ENCODE measurements at regions not wholly inside any gene's neighbourhood (a gene's known extent, or its start where the extent isn't known, plus 50 kb on each side); places are given as distances from the start of the nearest gene placed in this dataset.
A peak's percentile ranks its signal among the peaks of the same experiment; 100 is the strongest.

DNA sequence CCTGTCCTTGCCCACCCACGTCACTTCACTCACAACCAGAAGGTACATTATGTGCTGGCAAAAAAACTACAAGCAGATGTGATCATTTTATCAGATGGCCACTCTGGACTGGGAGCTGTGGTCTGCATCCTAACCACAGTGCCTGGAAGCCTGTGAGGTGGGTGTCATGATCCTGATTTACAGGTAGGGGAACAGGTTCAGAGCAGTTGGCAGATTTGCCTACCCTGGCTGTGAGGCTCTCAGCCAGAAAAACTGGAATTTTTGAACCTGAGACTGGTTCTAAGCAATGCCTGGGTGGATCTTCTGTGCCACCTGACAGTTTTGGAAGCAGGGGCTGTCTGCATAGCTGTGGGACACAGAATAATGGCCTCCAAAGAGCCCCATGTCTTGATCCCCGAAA is 150.8 kb downstream of the SYF2 start:
- no peak for DNase-seq (ENCODE audit: low spot score)

DNA sequence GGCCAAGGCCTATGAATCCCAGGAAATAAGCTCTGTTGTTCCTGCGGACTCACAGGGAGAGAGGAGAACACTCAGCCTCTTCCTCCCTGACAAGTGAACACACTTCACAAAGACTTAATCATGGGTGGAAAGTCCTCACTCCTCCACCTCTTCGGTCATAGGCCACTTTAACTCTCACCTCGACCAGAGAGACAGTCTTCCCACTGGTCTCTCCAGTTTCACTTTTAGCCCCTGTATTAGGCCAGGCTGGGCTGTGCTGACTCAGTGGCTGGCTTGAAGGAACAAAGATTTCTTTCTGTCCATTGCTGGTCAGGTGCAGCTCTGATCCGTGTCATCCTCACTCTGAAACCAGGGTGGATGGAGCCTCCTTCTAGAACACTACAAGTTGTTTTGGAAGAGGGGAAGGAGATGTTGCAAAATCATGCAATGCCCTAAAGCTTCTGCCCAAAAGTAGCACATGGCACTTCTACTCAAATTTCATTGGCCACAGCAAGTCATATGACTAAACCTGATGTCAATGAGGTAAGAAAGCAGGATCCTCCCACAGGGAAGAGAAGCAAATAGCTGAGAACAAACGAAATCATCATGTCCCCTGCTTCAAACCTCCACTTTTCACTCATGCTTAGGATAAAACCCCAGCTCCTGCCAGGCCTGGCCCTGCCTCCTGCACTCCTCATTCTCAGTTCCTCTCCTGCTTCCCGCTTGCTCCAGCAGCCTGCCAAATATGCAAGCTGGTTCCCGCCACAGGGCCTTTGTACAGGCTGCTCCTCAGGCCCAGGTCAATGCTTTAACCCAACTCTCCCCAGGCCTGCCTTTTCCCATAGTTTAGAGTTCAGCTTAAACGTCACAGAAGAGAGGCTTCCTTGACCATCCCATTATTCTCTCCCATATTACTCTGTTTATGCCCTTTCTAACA is 150.5 kb upstream of the RUNX3 start:
- peak; percentile 40 for DNase-seq (ENCODE audit: low spot score)

DNA sequence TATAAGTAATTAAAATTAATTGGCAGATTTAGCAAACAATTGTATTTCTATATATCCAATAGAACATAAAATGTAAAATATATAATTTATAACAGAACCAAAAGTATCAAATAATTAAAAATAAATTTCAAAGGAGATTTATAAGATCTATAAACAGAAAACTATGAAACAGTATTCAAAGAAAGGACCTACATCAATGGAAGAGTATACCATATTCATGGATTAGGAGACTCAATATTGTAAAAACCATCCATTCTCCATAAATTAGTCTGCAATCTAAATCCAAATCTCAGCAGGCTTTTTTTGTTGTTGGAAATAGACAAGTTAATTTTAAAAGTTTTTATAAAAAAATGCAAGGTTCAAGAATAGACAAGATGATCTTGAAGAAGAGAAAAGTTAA is 149.0 kb upstream of the RUNX3 start:
- no peak for DNase-seq (ENCODE audit: low spot score)

DNA sequence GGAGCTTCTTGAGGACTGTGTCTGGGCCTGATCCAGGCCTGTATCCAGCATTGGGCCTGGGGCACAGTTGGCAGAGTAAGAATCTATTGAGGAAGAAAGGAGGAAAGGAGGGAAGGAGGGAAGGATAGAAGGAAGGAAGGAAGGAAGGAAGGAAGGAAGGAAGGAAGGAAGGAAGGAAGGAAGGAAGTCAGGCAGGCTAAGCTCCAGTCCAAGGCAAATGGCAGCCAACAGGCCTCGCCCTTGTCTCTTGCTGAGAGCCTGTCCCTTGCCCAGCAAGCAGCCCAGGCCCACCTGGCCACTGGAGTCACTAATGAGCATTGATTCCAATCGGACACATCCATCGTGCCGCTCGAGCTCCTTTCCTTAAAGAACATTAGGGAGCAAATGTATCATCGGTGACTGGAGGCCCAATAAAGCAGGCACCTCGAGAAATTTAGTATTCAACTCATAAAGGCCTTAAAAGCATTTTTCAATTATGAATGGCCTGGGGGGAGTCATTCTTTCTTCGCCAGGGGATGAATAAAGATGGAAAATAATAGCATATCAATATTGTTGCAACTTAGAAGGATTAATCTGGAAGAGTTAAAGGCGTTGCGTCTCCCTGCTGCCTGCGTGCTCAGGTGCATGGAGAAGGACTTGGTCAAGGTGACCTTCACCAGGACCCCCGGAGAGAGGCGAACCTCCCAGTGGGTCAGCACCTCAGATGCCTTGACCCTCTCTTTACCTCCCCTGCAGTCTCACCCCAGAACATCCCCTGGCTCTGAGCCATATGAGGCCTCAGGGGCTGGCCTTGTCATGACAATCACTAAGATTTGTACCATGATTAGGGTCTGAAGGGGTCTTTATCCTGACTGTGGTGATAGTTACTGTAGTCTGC is 144.5 kb upstream of the RUNX3 start:
- DNase-seq (ENCODE audit: low spot score), result no peak

DNA sequence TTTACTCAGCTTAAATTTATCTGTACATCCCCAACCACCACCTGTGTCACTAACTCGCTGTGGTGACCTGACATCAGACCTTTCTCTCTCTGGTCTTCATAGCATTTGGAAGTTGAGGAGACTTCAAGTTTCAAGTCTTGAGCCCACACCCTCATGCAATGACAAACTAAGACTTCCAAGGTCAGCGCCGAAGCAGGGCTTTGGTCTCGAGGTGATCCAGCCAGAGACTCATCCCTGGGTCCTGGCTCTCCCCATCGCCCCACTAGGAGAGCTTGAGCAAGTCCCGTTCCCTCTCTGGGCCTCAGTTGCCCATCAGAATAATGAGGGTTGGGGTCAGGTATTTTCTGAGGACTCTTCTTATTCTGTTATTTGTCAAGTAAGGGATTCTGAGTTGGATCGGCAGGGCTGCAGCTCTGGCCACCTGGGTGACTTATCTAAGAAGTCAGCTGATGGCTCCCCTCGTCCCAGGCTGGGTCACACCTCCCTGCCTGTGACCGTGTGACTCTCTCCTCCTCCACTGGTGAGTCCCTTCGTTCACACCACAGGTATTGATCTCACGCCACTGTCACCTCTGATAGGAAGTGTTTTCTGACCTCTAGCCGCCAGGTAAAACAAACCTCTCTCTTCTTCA is 143.7 kb upstream of the RUNX3 start:
- no peak for DNase-seq (ENCODE audit: low spot score)

DNA sequence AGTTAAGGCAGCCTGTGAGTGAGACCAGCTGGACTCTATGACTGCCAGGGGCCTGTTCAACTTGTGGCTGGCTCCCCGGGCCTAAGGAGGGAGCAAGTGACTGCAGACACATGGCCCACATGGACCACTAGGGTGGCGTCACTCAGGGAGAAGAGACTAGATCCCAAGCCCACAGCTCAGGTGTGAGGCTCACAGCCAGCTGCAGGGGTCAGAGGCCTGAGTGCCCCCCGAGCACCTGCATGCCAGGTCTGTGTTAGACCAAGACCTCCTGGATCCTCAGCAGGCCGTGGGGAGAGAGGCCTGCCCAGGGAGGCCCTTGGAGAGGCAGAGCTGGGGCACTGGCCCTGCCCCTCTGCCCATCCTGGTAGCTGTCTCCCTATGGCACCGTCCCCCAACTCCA is 142.4 kb upstream of the RUNX3 start:
- no peak for DNase-seq (ENCODE audit: low spot score)

DNA sequence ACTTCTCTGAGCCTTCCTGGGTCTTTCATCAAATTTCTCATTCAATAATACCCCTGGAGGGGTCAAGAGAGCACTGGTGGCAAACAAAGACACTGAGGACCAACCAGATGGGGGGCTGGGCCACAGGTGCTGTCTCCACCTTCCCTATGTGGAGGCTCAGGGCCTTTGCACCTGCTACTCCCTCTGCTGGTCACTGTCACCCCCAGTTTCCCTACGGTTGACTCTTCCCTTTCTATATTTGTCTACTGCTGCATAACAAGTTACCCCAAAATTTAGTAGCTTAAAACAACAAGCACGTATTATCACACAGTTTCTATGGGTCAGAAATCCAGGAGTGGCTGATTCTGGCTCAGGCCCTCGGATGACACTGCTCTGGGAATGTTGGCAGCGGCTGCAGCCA is 138.8 kb upstream of the RUNX3 start:
- DNase-seq (ENCODE audit: low spot score), result no peak

DNA sequence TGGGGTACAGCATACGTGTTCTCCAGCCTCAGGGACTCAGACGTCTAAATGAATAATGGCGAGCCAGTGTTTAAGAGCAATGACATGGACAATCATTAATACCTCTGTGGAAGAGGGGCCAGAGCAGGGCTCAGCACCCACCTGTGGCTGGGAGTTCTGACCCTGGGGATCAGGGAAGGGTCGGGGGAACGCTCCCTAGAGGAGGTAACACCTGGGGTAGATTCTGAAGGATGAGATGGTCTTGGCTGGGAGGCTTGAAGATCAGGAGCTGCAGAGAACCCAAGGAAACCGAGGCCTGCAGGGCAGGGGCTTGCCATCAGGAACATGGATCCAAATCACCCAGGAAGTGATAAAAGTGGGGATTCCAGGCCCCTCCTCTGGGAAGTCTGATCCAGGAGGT is 138.2 kb upstream of the RUNX3 start:
- DNase-seq (ENCODE audit: low spot score), result no peak

DNA sequence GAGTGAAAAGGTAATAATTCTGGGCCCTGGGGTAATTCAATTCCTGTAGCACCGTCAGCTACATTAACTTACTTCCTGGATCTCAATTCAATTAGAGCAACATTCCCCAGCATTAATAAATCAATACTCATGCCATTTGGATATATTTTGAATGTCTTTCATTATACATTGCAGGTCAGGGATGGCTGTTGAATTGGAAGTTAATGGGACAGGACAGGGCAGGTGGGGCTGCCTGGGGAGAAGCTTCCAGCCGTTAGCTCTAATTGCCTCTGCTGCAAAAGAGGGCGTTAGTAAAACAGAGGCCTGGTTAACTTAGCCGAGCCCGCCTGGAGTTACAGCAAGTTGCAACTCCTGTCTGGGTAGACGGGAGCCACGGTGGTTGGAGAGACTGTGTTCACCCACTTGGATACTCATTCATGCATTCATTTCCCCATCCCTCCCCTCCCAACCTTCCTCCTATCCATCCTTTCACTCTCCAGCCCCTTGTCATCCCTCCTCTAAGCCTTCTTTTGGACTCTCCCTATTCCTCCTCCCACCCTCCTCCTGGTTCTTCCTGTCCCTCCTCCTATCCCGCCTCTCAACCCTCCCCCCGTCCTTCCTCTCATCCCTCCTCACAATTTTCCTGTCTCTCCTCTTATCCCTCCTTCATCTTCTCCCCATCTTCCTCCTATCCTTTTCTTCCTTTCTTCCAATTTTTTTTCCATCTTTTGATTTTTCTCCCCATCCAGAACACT is 137.6 kb upstream of the RUNX3 start:
- no peak for DNase-seq (ENCODE audit: low spot score)

DNA sequence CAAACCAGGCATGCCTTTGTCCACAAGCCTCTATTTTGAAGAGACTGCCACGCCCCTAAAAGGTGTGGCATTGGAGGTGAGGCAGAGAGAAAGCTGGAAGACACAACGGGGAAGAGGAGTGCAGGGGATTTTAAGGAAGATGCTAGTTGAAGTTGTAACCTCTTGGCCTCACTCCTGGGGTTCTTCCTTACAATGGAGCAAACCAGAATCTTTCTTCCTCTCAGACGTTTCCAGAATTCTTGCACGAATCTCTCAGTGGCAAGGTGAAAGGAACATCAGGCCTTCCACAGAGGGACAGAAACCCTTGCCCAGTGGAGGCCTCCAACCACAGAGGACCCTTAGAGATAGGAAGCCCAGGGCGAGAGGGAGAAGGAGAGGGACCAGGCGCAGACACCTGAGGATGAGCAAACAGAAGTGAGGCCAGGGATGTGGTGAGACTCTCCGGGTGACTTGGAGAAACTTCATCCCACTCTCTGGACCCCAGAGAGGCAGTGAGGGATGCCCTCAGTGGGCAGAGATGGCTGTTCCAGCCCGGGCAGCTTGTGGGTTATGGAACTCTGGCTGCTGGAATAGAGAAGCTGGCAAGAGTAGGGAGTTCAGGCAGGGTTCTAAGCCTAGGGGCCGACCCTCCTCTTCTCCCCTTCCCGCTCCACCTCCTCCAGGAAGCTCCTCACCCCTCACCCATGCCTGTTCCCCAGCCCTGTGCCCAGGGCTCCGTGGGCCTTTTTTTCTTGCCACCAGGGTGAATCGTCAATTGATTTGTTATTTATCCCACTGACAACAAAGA is 136.8 kb upstream of the RUNX3 start:
- DNase-seq (ENCODE audit: low spot score), result no peak

DNA sequence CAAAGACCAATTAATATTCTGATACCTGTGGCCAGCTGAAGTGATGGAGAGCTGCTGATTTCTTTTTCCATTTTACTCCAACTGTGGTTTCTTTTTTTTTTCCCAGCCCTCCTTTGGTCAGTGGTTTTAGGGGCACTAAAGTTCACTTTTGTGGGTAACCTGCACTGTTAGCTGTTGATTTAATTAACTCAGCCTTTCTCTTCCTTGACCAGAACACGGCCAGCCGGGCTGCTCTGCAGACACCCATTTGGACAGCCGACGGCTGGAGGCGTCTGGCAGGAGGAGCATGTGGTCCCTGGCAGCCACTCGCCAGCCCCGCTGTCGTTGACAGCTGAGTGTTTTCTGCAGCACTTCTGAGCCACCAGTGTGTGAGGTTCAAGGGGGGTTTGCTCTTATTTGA is 136.2 kb upstream of the RUNX3 start:
- no peak for DNase-seq (ENCODE audit: low spot score)

DNA sequence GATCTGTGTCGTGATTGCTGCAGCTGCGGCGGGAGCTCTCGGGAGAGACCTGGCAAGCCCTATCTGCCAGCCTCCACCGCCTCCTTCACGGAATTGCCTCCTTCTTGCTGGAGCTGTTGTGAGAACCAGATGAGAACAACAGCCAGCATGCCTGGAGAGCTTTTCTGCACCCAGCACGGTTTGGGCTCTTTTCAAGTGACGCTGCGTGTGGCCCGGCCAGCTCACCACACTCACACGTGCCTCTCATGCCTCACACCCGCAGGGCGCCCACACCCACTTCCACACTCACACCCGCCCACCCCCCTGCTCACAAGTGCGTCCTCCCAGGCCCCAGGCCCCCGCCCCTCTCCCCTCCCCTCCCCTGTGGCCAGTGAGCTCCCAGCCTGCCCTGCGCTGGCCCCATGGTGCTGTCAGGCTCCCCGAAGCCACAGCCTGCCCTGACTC is 135.7 kb upstream of the RUNX3 start:
- DNase-seq (ENCODE audit: low spot score), result no peak

DNA sequence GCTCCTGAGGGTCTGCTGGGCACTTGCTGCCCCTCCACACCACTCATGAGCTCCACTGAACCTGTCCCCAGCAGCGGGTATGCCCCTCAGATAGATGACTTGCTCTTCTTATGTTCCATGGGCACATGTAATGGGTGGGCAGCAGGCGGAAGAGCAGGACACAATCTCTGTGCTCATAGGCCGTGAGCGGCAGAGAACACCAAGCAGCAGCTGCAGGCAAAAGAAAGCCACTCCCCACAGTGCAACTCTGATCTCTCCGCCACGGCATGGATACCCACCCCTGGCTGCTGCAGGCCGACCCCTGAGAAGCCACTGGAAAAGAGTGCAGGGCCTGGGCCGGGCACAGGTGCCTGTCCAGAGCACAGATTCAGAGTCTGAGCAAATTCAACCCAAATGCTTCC is 135.2 kb upstream of the RUNX3 start:
- DNase-seq (ENCODE audit: low spot score), result no peak

DNA sequence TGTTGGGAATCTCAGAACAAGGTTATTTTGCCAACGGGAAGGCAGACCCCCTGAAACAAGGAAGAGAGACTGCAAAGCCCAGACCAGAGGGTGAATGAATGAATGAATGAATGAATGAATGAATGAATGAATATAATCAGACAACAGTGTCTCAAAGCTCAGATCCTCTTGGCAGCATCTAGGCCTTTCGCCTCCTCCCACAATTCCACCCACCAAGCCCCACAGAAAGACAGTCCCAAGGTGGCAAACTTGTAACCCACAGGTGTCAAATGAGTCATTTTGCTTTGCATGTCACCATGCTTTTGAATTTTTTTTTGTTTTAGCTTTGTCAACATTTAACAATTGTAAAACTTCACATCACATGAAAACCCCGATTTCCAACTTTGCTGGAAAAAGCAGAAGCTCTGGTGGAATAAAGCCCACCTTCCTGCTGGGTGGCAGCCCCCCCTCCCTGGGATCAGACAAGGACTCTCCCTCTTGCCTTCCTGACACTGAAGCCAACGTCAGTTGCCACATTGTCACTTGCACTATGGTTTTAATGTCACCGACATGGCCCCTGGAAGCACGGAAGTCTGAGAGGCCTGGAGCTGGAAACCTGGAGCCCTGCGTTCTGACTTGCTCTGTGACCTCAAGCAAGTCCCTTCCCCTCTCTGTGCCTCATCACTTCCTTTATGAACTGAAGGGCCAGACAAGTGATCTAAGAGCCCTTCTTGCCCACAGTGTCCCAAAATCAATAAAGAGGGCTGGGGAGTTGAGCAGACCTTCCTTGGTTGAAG is 134.6 kb upstream of the RUNX3 start:
- DNase-seq (ENCODE audit: low spot score), result no peak

DNA sequence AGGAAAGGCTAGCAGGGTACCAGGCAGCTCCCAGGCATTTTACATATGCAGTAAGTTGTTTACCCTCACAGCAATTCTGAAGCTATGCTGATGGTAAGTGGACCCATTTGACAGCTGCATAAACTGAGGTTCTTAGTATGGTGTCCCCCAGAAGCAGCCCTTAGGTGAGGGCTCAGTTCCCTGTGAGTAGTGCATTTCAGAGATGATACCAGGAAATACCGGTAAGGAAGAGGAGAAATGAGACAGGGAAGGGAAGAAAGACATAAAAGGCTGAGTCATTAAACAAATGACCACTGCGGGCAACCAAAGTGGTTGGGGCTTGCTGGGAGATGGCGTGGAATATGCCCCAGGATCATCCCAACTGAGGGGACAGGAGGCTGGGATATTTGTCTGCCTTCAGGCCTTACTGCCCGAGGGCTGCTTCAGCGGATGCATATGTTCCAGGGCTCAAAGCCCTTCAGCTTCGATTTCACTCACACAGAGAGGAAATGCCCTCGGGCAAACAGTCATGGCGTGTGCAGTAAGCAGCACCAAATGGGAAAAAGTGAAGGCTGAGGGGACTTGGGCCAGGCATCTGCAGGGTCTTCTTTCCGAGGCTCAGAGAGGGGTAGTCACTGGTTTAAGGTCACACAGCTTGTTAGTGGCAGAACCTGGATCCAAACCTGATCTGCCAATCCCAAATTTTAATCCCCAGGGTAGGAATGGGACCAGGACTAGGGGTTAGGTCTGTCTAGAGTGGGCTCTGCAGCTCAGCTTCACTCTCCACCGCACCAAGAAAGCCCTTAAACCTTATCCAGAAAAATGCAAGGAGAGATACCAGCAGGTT is 133.7 kb upstream of the RUNX3 start:
- no peak for DNase-seq (ENCODE audit: low spot score)

DNA sequence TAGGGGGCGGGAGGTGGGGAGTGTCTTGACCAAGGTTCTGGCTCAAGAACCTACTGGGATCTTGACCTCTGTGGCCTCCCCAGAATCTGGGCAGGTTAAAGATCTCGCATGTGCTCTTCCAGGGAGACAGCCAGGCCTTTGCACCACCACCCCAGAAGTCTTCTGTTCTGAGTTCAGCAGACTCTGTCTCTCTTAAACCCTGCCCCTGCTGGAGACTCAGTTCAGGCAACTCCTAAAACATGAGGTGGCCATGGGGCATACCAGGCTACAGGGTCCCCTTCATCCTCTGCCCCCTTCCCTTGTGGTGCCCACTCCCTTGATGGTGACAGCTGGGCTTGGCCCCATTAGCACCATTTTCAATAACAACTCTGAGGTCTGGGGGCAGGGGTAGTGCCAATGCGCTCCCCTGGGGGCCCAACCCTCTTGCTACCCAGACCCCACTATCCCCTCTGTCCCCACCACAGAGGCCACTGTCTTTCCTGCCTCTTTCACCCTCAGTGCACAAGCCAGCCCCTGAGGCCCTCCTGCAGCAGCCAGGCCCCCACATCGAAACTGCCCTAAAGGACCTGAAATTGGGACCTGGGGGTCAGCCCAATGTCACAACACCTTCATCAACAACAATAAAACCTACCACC is 132.7 kb upstream of the RUNX3 start:
- no peak for DNase-seq (ENCODE audit: low spot score)

DNA sequence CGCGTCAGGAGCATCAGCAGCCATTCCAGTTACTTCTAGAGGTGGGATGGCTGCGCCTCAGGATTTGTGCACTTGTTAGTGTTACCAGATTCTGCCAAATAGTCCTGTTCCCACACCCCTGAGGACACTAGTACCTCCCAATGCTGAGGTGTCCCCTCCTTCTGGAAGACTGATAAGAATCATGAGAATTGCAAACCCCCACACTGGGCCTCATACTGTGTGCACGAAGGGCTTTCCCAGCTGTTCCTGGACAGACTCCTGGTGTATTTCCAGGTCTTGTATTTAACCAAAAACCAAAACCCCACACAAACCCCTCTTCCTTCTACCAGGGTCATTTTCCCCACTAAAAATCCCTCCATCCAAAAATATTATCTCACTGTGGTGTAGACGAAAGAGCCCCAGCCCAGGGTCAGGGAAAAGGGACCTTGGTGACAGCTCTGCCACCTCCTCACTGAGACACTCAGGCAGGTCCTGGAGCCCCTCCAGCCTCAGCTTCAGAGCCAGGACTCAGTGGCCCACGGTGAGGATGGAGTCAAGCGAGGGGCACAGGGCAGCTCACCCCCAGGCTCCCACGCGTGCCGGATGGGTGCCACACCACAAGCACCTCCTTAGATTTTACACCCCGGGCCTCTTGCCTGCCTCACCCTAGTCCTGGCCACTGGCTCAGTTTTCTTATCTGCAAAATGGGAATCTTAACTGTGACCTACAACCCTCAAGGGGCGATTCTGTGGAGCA is 131.4 kb upstream of the RUNX3 start:
- DNase-seq (ENCODE audit: low spot score), result no peak

DNA sequence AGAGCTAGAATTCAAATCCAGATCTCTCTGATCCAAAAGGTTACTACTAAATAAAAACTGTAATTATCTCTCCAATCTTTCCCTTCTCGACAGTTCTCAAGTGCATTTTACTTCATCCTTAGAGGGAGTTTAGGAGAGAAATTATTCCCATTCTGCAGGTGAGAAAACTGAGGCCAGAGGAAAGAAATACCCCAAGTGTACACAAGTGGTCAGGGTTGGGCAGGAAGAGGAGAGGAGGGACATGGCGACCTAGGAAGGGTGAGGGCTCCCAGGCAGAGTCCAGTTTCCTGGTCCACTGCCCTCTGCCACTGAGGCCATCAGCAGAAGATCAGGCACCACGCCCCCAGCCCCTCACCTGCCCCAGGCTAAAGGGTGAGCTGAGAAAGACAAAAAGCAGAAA is 127.1 kb upstream of the RUNX3 start:
- DNase-seq (ENCODE audit: low spot score), result no peak
